ENCODE measurements at regions not wholly inside any gene's neighbourhood (a gene's known extent, or its start where the extent isn't known, plus 50 kb on each side); places are given as distances from the start of the nearest gene placed in this dataset.
"Not testable (repeated sequence)": the region's sequence is repeated elsewhere in the genome, so short reads cannot be mapped to it uniquely, and the experiment has no call there.

DNA sequence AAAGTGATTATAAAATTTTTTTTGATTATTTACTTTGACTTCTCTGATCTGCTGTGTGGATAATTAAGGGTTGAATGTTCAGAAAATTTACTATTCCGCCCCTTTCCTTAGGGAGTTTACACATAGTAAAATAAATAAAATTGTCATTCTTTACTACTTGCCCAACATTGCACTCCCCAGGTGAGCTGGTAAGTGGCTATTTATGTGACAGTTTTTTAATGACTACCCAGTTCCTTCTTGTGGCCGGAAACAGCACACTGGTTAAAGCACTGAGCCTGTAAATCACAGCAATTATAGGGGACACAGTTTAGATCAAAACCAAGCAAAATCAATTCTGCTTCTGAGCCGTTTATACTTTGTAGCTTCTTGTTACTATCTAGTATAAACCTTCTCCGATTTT is 158.1 kb downstream of the FHIP1A start:
- Mint-ChIP-seq H3K27me3 (peaks cover 33% of the 10 kb centered on the region), H3K27ac (no peak overlapping the region), H3K4me3 (no peak overlapping the region), H3K9me3 (no peaks in the 10 kb centered on the region), H3K4me1 (peaks cover 10% of the 10 kb centered on the region)
- ATAC-seq: no peak
- DNase-seq: no peak

GRCh38 chr4:151568966-151569365 is 160.0 kb downstream of the FHIP1A start:
- Mint-ChIP-seq H3K4me1 (no peaks in the 10 kb centered on the region), H3K27me3 (peaks cover 19% of the 10 kb centered on the region), H3K27ac (no peak overlapping the region), H3K4me3 (no peak overlapping the region), H3K9me3 (no peaks in the 10 kb centered on the region)
- no peak for DNase-seq
- ATAC-seq: no peak

DNA sequence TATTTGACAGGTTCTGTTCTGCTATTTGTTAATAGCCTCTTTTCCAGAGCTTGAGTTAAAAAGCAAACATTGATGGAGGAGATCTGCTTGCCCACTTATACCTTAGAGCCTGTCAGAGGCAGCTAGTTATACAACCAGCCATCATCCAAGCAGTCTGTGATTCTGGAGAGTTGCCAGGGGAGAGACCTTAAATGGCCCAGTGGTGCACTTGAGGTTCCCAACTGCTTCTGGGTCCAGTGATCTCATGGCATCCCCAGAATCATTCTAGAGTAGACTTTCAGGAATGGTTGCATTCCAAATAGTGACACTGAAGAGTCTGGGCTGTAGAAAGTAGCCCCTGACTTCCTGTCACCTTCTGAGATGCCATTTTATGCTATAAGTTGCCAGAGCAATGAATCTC is 160.7 kb downstream of the FHIP1A start:
- DNase-seq: no peak
- Mint-ChIP-seq H3K4me3 (no peak overlapping the region), H3K27ac (no peak overlapping the region), H3K4me1 (no peaks in the 10 kb centered on the region), H3K9me3 (no peaks in the 10 kb centered on the region), H3K27me3 (peaks cover 19% of the 10 kb centered on the region)
- ATAC-seq: no peak

GRCh38 chr4:151573474-151573873 is 164.5 kb downstream of the FHIP1A start:
- peaks cover 5% of the 10 kb centered on the region for H3K27me3 Mint-ChIP-seq
- ATAC-seq (no peak), DNase-seq (no peak)
- H3K9me3 Mint-ChIP-seq: no peaks in the 10 kb centered on the region
- H3K27ac Mint-ChIP-seq: no peak overlapping the region
- H3K4me1 Mint-ChIP-seq: no peaks in the 10 kb centered on the region
- no peak overlapping the region for H3K4me3 Mint-ChIP-seq

DNA sequence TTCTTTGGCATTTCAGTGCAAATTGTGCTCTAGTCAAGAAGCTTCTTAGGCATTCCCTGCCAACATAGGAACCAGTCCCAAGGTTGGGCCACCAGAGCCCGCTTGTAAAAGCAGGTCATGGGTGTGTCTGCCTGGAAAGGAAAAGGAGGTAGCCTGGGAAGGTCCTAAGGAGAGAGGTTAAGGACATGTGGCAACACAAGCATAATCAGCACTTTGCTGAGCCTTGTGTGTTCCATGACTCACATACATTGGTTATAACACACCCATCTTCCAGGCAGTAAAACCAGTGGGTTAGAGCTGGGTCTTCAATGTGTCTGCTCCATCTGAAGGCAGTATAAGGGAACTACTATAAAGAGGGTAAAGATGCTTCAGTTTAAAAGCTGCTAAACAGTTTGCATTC is 165.0 kb downstream of the FHIP1A start:
- Mint-ChIP-seq H3K27me3 (peaks cover under 1% of the 10 kb centered on the region), H3K9me3 (no peaks in the 10 kb centered on the region), H3K27ac (no peak overlapping the region), H3K4me1 (no peaks in the 10 kb centered on the region), H3K4me3 (no peak overlapping the region)
- DNase-seq: no peak
- no peak for ATAC-seq

DNA sequence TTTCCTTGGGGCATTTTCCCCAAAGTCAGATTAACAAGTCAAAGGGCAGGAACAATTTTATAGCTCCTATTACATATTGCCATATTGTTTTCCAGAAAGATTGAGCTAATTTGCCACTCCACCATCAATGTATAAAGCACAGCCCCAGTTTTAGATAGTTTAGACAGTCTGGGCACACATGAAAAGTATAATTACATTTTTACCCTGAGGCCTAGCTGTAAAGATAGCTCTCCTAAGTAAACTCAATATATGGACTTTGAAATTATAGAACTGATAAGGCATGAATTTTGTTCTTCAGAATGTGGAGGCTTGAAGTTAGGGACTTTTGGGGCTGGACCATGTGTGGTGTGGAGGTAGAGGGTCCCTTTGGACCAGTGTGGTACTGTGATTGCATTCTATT is 166.0 kb downstream of the FHIP1A start:
- Mint-ChIP-seq H3K27me3 (no peaks in the 10 kb centered on the region), H3K9me3 (no peaks in the 10 kb centered on the region), H3K4me3 (no peak overlapping the region), H3K4me1 (no peaks in the 10 kb centered on the region), H3K27ac (no peak overlapping the region)
- no peak for ATAC-seq
- no peak for DNase-seq

DNA sequence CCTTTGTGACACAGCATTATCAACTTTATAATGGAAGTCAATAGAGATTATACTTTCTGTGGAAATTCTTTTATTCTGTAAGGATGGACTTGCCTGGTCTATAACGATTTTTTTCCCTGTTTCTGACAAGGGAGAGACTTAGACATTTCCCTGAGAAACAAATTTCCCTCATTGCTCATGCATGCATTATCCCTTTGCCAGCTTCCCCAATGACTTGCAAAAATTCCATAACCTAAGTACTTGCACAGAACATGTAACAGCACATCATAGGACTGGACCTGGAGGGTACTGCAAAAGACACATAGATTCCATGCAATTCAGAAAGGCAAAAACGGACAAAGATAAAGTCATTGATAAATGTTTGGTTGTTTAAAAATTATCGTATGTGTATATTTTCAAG is 166.7 kb downstream of the FHIP1A start:
- DNase-seq: no peak
- Mint-ChIP-seq H3K4me1 (no peaks in the 10 kb centered on the region), H3K27ac (no peak overlapping the region), H3K4me3 (no peak overlapping the region), H3K27me3 (no peaks in the 10 kb centered on the region), H3K9me3 (no peaks in the 10 kb centered on the region)
- ATAC-seq: no peak

- H3K27me3 Mint-ChIP-seq: no peaks in the 10 kb centered on the region
- no peak for ATAC-seq
These were observed 167.7 kb downstream of the FHIP1A start for GRCh38 chr4:151576627-151577026.

DNA sequence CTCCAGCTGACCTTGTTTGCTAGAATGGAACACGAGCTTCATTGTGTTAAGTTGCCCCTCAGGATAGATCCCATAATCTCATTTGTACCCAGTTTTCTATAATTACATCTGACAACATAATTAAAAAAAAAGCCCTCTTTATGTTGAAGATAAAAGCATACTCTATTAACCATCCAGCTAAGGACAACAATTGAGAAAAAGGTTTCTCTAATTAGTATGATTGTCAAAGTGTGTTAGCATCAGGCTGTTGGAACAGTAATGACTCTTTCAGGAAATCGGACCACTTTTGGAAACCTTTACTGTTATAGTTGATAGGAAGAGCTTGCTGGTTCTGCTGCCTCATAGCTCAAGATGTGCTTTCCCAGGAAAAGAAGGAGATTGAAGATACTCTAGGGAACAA is 172.6 kb downstream of the FHIP1A start:
- Mint-ChIP-seq H3K27me3 (no peaks in the 10 kb centered on the region), H3K9me3 (no peaks in the 10 kb centered on the region), H3K4me3 (no peak overlapping the region), H3K27ac (no peak overlapping the region), H3K4me1 (no peaks in the 10 kb centered on the region)
- DNase-seq: no peak
- ATAC-seq: no peak

More at GRCh38 chr4:151576627-151577026, 167.7 kb downstream of the FHIP1A start:
- Mint-ChIP-seq H3K9me3 (no peaks in the 10 kb centered on the region), H3K27ac (no peak overlapping the region), H3K4me3 (no peak overlapping the region), H3K4me1 (no peaks in the 10 kb centered on the region)
- DNase-seq: no peak

- no peak overlapping the region for H3K27ac Mint-ChIP-seq
- DNase-seq (no peak), ATAC-seq (no peak)
- no peaks in the 10 kb centered on the region for H3K27me3 Mint-ChIP-seq
- no peak overlapping the region for H3K4me3 Mint-ChIP-seq
- no peaks in the 10 kb centered on the region for H3K4me1 Mint-ChIP-seq
- no peaks in the 10 kb centered on the region for H3K9me3 Mint-ChIP-seq
These were observed 173.1 kb downstream of the FHIP1A start for GRCh38 chr4:151582098-151582497.

DNA sequence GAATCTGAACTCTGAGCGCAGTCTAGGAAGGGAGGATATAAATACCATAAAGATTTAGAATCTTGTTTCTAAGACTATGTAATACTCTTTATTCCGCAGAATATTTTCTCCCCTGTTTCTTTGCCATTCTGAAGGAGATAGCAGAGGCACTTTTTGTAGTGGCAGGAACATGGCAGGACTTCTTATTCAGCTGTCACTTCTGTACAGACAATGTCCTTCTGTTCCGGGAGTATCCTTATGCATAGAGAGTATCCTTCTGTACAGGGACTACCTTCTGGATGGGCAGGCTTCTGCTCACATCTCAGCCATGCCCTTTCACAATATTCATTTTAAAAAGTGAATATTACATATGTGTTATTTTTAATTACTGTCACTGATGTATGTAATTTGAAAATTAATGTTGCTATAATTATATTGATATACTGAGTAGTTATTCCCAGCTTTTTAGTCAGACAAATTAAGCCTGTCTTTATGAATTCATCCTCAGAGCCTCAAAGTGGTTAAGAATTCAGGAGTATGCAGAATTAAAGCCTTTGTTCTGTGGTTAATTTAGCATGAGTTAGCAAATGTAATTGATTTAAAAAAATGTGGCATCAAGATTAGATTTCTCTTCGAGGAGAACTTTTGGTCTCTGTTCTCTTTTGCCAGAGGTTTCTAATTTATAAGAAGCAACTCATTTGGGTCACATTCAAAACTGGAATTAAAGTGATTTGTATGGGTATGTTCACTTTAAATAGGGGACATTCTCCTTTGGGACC is 174.4 kb downstream of the FHIP1A start:
- no peaks in the 10 kb centered on the region for H3K9me3 Mint-ChIP-seq
- H3K27me3 Mint-ChIP-seq: no peaks in the 10 kb centered on the region

DNA sequence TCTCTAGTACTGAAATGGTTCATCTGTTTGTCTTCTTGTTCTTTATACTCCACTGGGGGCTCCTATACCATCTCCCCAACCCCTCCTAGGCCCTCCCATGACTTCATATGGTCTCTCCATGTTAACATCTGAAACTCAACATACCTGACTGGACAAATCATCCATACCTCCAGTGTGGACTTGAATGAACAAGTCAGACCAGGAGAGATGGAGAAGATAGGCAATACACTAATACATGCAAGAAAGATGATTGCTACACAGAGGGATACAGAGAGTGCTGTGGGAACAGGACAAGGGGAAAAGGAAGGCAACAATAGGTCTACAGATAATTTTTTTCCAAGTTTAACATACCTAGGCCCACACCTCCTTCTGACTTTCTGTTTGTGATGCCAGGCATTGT is 175.1 kb downstream of the FHIP1A start:
- Mint-ChIP-seq H3K27me3 (no peaks in the 10 kb centered on the region), H3K4me3 (no peak overlapping the region), H3K9me3 (no peaks in the 10 kb centered on the region), H3K4me1 (no peaks in the 10 kb centered on the region), H3K27ac (no peak overlapping the region)
- no peak for ATAC-seq
- no peak for DNase-seq

More for the DNA sequence above, 174.4 kb downstream of the FHIP1A start:
- DNase-seq (no peak), ATAC-seq (no peak)
- no peaks in the 10 kb centered on the region for H3K4me1 Mint-ChIP-seq
- H3K4me3 Mint-ChIP-seq: no peak overlapping the region
- peak overlapping the region in 1 of 2 donors; percentile 13 for H3K27ac Mint-ChIP-seq

DNA sequence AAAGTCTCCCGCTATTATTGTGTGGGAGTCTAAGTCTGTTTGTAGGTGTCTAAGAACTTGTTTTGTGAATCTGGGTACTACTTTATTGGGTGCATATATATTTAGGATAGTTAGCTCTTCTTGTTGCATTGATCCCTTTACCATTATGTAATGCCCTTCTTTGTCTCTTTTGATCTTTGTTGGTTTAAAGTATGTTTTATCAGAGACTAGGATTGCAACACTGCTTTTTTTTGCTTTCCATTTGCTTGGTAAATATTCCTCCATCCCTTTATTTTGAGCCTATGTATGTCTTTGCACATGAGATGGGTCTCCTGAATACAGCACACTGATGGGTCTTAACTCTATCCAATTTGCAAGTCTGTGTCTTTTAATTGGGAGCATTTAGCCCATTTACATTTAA is 165.2 kb downstream of the GATB start:
- H3K27me3 Mint-ChIP-seq, H3K4me3 Mint-ChIP-seq, H3K9me3 Mint-ChIP-seq, H3K27ac Mint-ChIP-seq, H3K4me1 Mint-ChIP-seq, DNase-seq, ATAC-seq: not testable (repeated sequence)

- H3K9me3 Mint-ChIP-seq, H3K27me3 Mint-ChIP-seq, H3K4me3 Mint-ChIP-seq, H3K4me1 Mint-ChIP-seq, ATAC-seq, H3K27ac Mint-ChIP-seq, DNase-seq: not testable (repeated sequence)
These were observed 163.1 kb downstream of the GATB start for GRCh38 chr4:151597691-151598090.

DNA sequence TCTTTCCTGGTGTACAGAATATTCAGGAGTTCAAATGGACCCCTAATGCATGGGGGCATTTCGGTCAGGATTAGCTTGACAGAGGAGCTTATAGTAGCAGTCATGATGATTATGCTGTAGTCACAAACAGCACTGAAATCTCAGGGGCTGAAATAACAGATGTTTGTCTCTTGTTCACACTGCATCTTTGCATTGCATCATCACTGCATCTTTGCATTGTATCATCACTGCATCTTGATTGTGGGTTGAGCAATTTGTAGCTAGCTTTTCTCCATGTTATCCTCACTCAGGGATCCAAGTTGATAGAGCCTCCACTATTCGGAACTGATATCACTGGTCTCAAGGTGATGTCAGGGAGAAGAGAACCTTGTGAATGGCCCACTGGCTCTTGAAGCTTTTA is 160.9 kb downstream of the GATB start:
- DNase-seq (no peak), ATAC-seq (no peak)
- Mint-ChIP-seq H3K9me3 (no peaks in the 10 kb centered on the region), H3K4me1 (no peaks in the 10 kb centered on the region), H3K27me3 (no peaks in the 10 kb centered on the region), H3K27ac (no peak overlapping the region), H3K4me3 (no peak overlapping the region)

DNA sequence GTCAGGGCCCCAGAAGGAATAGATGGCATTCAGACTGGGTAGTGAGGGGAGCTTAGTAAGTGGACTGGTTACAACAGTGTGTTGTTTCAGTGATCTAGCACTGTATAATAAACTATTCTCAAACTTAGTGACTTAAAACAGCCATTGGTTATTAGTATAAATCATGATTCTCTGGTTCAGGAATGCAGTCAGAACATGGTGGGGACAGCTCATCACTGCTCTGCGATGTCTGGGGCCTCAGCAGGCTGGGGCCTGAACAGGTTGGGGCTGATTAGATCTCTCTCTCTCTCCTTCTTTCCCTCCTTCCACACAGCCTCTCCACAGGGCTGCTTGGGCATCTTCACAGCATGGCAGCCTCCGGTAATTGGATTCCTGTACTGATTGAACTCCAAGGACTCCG is 160.4 kb downstream of the GATB start:
- Mint-ChIP-seq H3K27ac (no peak overlapping the region), H3K27me3 (no peaks in the 10 kb centered on the region), H3K4me3 (no peak overlapping the region), H3K4me1 (no peaks in the 10 kb centered on the region), H3K9me3 (no peaks in the 10 kb centered on the region)
- ATAC-seq (no peak), DNase-seq (no peak)

- no peak overlapping the region for H3K4me3 Mint-ChIP-seq
- ATAC-seq (no peak), DNase-seq (no peak)
- no peaks in the 10 kb centered on the region for H3K27me3 Mint-ChIP-seq
- H3K4me1 Mint-ChIP-seq: no peaks in the 10 kb centered on the region
- no peaks in the 10 kb centered on the region for H3K9me3 Mint-ChIP-seq
- no peak overlapping the region for H3K27ac Mint-ChIP-seq
These were observed 157.4 kb downstream of the GATB start for GRCh38 chr4:151603377-151603776.

All from stimulated activated naive CD8-positive, alpha-beta T cell treated with anti-CD3 and anti-CD28 coated beads, Interleukin-15, amount 100 ng/mL, for 72 hours (primary cell).